ENCODE measurements at regions not wholly inside any gene's neighbourhood (a gene's known extent, or its start where the extent isn't known, plus 50 kb on each side); places are given as distances from the start of the nearest gene placed in this dataset.

DNA sequence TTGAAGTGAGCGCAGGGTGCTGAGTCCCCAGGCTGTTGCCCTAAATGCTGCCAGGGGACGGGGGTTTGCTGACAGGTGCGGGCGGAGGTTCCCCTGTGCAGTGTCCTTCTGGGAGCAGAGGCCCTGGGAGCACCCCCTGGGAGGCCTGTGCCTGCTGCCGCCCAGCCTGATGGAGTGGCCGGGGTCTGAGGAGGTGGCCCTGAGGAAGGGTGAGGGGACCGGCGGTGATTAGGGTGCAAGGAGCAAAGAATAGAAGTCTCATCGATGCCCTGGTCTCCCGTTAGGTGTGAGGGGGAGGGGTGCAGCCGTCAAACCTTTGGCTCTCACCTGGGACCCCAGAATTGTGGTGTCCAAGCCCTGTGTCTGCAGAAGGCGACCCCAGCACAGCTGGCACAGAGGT, 1294.7 kb downstream of the BRD1 start:
- TF ChIP-seq ZC3H10 (CRISPR knock-in tag; IDR thresholded peaks at IDR 0.05) (no peak), PATZ1 (CRISPR knock-in tag; IDR thresholded peaks at IDR 0.05; ENCODE audit: borderline replicate concordance) (no peak), TOX (CRISPR knock-in tag; IDR thresholded peaks at IDR 0.05; ENCODE audit: borderline replicate concordance) (no peak), ZFP3 (CRISPR knock-in tag; IDR thresholded peaks at IDR 0.05) (no peak), TCF4 (CRISPR knock-in tag; IDR thresholded peaks at IDR 0.05; ENCODE audit: borderline replicate concordance) (no peak), ARNTL (CRISPR knock-in tag; IDR thresholded peaks at IDR 0.05; ENCODE audit: borderline replicate concordance, low read depth) (no peak), SNAI2 (CRISPR knock-in tag; IDR thresholded peaks at IDR 0.05) (no peak), ZFP30 (CRISPR knock-in tag; IDR thresholded peaks at IDR 0.05) (no peak), BACH2 (CRISPR knock-in tag; IDR thresholded peaks at IDR 0.05; ENCODE audit: borderline replicate concordance) (no peak), POU6F1 (CRISPR knock-in tag; IDR thresholded peaks at IDR 0.05; ENCODE audit: borderline replicate concordance, low read depth) (no peak), PPARA (CRISPR knock-in tag; IDR thresholded peaks at IDR 0.05; ENCODE audit: borderline replicate concordance) (no peak)
- TF ChIP-seq, protein P1, sequence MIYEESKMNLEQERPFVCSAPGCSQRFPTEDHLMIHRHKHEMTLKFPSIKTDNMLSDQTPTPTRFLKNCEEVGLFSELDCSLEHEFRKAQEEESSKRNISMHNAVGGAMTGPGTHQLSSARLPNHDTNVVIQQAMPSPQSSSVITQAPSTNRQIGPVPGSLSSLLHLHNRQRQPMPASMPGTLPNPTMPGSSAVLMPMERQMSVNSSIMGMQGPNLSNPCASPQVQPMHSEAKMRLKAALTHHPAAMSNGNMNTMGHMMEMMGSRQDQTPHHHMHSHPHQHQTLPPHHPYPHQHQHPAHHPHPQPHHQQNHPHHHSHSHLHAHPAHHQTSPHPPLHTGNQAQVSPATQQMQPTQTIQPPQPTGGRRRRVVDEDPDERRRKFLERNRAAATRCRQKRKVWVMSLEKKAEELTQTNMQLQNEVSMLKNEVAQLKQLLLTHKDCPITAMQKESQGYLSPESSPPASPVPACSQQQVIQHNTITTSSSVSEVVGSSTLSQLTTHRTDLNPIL (CRISPR knock-in tag; IDR thresholded peaks at IDR 0.05; ENCODE audit: low read depth) = no peak

Measured in SK-N-SH treated with all-trans-retinoic acid at 6 μM for 48 hours (cell line).